ENCODE measurements at regions not wholly inside any gene's neighbourhood (a gene's known extent, or its start where the extent isn't known, plus 50 kb on each side); places are given as distances from the start of the nearest gene placed in this dataset.
"Not testable (repeated sequence)": the region's sequence is repeated elsewhere in the genome, so short reads cannot be mapped to it uniquely, and the experiment has no call there.

DNA sequence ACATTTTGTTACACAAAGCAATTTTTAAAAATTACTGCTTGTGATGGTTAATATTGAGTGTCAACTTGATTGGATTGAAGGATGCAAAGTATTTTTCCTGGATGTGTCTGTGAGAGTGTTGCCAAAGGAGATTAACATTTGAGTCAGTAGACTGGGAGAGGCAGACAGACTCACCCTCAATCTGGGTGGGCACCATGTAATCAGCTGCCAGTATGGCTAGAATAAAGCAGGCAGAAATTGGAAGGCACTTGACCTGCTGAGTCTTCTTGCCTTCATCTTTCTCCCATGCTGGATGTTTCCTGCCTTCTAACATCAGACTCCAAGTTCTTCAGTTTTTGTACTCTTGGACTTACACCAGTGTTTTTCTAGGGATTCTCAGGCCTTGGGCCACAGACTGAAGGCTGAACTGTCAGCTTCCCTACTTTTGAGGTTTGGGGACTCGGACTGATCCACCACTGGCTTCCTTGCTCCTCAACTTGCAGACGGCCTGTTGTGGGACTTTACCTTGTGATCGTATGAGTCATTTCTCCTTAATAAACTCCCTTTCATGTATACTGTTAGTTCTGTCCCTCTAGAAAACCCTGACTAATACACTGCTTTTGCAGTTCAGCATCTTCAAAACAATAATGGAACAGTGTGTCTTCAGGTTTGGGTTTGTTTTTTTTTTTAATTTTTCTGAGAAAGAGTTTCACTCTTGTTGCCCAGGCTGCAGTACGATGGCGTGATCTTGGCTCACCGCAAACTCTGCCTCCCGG is 244.1 kb upstream of the SEMA3C start:
- no peak for DNase-seq

DNA sequence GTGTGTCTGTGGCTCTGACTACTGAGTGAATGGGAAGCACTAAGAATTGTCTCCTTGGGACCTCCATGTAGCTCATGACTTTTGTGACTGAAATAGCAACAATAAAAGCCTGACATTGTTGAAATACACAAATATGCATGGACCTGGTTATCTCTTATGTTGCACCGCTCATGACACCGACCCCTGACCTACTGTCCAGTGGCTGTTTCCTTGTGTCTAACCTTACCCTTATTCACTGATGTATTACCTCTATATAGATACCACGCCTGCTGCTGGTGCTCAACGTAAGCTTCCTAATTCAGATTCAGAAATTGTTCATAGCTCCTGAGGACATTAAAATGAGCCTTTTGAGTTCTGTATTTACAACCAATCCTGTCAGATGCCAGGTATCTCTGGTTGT is 243.4 kb upstream of the SEMA3C start:
- no peak for DNase-seq

DNA sequence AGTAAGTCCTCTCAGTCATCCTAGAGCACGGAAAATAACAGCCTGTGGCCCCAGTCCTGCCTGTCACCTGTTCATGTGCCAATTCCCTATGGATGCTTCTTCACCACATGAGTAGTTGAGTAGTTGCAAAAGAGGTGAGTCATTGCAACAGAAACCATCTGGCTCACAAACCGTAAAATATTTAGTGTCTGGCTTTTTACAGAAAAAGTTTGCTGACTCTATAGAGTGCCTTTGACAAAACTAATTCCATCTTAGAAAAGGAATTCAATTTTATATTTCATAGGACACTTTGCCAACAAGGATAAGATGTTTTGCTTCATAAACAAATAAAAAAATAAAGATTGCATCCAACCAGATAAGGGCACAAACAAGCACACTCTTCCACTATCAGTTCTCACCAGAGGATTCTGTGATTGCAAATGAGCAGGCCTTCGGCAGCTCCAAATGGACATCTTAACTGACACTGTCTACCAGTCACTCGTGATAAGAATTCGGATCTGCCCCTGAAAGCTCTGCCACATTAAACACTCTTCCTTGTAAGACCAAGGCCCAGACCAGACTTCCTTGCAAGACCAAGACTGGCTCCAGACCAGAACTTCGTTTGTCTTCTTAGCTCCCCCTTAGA is 242.7 kb upstream of the SEMA3C start:
- DNase-seq = no peak

DNA sequence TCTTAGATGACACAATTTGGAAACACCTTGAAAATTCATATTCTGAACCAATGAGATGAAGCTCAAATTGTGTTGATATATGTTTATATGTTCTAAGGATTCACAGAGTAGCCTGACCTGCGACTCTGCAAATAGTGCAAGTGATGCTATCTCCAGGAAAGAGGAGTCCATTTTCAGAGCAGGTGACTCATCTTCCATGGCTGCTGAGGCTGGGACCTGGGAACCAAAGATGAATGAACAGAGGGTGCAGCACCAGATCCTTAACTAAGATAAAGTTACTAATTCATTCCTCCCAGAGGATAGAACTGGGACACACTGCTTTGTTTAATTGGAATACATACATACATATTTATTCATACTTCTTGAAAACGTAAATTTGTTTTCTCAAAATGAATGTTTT is 240.6 kb upstream of the SEMA3C start:
- DNase-seq = no peak

DNA sequence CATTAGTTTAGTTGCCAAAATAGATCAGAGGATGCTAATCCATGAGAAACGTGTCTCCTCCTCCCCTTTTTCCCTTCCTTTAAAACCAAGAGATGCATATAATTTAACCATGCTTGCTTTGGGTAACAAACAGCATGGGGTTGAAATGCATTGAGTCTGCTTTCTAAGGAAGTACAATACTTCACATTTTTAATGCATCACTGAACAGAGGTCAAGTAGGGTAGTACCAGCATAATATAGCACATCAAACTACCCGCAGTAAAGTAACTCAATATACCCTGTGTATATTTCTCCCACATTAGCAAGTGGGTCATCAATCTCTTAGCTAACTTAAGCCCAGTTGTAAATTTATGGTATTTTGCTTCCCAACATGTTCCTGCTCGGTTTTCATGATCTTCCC is 239.3 kb upstream of the SEMA3C start:
- no peak for DNase-seq

DNA sequence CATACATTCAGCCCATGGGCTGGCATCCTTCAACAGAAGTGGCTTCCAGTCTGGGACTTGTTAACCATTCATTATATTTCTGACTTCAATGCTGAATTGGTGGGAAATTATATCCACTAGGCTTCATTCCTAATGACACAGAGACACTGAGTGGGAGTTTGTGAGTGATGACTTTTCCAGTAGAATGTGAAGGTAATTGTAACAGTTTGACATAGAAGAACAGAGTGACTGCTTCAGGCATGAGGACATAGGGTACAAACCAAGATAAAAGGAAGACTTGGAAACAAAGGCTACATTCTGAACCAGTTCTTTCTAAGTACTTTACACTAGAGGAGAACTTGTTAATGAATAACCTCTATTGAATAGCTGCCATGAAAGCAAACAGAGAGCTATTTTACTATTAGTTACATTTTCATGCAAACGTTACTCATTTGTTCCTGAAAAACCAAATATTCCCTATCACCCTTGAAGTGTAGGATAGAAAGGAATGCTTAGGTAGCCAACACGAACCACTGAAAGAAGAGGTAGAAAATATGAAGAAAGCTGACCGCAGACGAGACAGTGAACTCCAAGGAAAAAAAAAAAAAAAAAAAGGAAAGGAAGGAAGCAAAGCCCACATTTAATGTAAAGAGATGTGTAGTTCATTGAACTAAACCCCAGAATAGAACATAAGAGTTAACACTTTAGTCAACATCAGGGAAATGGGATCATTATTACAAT is 237.0 kb upstream of the SEMA3C start:
- no peak for DNase-seq

DNA sequence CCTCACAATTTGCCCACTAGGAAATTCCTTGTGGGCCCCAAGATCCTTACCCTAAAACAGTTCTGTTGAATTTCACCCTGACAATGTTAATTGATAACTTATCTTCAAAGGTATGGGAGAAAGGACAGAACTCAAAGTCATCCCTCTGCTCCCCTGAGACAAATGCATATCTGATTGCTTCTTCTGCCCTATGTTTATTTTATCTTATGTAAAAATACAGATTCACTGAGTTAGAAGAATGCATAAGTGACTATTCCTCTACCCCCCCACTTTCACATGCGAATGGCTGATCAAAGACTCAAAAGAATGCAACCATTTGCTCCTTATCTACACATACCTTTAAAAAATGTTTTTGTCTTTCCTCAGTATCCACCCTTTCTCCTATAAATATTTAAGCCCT is 235.7 kb upstream of the SEMA3C start:
- no peak for DNase-seq

DNA sequence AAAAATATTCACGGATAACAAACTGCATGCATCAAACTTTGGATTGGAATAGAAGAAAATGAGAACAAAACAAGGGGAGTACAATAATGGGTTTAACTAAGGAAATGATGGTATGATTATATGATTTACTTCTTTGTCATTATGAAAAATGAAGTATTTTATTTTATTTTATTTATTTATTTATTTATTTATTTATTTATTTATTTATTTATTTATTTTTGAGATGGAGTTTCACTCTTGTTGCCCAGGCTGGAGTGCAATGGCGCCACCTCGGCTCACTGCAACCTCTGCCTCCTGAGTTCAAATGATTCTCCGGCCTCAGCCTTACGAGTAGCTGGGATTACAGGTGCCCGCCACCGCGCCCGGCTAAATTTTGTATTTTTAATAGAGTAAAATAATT is 234.1 kb upstream of the SEMA3C start:
- not testable (repeated sequence) for DNase-seq

DNA sequence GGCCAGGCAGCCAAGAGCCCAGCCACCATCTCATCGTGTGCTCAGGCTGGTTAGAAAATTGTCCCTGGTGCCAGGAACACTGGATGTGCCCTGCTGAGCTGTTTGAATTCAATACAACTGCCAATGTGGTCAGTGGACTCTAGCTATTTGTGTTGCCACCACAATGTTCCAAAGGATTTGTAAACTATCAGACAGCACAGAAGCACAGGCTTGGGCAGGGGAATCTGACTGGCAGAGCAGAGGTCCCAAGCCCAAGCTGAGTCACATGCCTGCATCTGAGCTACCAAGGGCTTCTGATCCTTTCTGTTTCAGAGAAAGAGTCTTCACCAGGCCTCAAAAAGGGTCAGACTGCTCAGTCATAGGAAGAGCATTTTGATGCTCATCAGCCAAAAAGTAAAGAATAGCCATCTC is 232.1 kb upstream of the SEMA3C start:
- DNase-seq = no peak

DNA sequence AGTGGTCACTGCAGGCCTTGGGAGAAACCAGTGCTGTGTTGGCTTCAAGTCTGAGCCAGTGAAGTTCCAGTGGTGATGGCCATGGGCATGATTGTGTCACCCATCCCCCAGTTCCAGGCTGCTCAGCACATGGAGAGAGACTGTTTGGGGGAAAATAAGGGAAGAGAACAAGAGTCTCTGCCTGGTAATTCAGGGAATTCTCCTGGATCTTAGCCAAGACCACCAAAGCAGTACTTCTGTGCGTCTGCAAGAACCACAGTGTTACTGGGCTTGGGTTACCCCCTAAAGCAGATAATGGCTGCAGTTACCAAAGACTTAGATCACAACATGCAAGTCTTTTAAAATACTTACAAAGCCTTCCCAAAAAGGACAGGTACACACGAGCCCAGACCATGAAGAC is 225.0 kb upstream of the SEMA3C start:
- DNase-seq = no peak

DNA sequence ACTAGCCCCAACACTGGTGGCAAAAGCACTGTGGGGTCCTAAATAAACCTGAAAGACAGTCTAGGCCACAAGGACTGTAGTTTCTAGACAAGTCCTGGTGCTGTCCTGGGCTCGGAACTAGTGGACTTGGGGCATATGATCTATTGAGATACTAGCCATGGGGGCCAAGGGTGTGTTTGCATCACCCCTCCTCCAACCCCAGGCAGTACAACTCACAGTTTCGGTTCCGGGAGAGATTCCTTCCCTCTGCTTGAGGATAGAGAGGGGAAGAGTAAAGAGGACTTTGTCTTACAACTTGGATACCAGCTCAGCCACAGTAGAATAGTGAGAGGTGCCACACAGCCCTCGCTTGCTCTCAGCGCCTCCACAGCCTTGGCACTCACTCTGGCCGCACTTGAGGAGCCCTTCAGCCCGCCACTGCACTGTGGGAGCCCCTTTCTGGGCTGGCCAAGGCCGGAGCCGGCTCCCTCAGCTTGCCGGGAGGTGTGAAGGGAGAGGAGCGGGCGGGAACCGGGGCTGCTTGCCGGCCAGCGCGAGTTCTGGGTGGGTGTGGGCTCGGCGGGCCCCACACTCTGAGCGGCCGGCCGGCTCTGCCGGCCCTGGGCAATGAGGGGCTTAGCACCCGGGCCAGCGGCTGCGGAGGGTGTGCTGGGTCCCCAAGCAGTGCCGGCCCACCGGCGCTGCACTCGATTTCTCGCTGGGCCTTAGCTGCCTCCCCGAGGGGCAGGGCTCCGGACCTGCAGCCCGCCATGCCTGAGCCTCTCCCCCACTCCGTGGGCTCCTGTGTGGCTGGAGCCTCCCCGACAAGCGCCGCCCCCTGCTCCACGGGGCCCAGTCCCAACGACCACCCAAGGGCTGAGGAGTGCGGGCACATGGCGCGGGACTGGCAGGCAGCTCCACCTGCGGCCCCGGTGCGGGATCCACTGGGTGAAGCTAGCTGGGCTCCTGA is 222.7 kb upstream of the SEMA3C start:
- DNase-seq = not testable (repeated sequence)

DNA sequence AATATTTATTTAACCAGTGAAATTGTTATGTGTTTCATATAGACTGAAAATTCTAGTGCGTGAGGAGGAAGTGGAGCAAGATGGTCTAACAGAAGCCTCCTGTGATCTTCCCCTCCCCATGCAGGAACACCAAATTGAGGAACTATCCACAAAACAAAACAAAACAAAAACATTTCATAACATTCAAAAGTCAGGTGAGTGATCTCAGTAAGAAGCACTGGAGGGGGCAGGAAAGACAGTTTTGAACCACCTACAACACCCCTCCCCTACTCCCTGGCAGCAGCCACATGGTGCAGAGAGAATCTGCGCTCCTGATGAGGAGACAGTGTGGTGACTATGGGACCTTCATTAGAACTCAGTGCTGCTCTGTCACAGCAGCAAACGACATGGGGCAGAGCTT is 221.9 kb upstream of the SEMA3C start:
- DNase-seq = no peak

DNA sequence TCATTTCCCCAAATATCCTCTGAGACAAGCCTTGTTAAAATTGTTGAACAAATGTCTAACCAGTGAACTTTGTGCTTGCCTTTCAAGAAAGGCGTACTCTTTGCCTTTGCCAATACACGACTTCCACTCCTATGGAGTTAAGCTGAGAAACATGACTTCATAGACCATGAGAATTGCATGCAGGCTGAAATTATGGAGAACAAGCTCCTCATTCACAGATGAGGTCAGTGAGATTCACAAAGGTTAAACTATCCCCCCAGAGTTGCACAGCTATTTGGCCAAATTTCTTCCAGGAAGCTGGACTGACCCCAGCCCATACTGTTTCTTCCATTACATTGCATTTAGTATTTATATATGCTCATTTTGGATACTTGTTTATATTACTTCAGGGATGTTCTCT is 221.4 kb upstream of the SEMA3C start:
- DNase-seq = no peak

DNA sequence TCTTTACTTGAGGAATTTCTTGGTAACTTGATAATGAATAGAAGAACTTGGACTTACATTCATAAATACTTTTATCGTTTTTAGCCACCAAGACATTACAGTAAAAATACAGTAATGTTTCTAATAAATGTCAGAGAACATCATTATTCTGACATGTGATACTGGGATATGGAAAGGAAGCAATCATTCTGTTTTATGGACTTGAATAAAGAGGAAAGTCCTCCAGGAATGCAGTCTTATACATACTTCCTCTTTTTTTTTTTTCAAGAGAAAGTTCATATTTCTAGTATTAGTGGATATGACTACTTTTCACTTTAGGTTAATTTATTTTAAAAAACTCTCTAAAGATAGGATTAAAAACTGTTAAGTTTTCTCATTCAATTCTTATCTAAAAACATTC is 220.0 kb upstream of the SEMA3C start:
- DNase-seq = no peak

DNA sequence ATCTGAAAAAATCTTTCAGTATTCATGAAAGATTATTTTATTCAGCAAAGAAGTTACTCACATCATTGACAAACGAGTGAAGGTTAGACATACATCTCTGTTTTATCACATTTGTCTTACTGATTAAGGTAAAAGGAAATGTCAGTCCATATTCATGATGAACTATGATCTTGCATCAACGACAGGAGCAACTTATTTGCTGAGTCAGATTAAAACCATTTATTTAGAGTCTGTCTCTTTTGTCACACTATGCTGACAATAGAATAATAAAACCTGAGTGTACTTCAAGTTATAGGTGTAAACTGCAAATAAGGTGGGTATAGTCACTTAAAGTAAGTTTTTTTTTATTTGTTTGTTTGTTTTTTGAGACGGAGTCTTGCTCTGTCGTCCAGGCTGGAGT is 216.5 kb upstream of the SEMA3C start:
- no peak for DNase-seq

DNA sequence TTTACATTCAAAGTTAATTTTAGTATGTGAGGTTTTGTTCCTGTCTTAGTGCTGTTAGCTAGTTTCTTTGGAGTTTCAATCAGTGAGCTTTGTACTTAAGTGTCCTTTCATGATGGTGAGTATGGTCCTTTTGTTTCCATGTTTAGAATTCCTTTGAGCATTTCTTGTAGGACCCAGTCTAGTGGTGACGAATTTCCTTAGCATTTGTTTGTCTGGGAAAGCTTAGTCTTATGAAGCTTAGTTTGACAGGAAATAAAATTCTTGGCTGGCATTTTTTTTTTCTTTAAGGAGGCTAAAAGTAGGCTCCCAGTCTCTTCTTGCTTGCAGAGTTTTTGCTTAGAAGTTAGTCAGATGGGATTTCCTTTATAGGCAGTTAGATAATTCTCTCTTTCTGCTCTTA is 209.2 kb upstream of the SEMA3C start:
- DNase-seq = no peak

DNA sequence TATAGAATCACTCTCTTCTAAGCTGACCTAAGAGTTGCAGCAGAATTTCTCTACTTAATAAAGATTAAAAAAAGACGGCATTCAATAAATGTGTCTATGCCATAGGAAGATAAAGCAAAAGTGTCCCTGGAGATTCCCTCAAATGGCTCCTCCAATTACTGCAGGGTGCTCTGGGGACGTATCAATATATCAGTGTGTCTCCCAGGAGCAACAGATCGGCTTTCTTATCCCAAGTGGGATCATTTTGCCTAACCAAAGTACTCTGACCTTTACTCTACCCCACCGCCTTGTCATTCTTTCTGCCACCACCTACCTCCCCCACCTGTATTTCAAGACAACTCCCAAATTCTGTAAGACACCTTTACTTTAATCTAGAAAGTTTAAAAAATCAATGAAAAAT is 202.0 kb upstream of the SEMA3C start:
- no peak for DNase-seq

DNA sequence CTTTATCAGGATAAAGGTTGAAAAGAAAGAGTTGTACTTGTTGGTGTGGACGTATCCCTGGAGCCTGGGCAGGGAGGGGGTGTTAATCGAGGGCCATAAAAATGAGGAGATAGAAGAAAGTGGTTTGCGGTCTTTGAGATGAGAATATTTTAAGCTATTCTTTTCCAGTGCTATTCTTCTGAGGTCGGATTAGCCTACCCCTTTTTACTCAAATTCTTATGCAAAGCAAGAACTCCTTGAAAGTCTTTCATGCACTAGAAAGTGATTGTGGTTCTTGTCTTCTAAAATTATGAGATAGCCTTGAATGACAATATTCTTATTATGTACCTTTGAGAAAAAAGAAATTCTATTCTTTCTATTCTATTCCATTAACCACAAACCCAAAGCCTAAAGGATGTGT is 201.3 kb upstream of the SEMA3C start:
- DNase-seq = no peak

DNA sequence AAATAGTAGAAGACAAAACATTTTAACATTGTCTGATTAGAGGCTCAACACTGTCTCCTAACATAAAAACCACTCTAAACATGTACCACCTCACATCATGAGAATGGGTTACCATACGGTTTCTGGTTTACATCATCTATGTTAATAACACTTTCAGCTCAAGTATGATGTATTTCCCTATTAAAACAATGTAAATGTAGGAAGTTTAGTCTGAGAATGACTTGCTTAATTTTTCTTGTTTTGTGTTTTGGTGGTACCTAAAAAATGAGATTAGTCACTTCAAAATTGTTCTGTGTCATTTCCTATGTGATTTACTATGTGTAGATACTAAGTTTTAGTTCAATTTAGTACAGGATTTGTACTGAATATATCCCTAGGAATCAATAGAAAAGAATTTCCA is 195.8 kb upstream of the SEMA3C start:
- DNase-seq = no peak

DNA sequence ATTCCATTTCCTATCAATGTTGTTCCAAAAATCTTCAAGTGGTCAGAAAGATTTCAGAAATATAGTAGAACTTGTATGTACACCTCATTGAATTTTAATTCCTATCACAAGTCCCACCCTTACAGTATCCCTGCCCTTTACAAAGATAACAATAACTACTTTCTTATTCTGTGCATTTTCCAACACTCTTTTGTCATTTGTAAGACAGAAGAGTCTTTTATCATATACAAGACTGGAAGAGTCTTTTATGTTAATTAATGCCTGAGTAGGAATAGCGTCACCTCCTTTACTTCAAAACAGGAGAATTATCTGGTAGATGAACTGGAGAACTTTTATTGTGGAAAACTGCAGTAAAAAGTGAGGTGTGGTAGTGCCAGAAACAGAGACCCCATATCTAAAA is 193.9 kb upstream of the SEMA3C start:
- DNase-seq = no peak

DNA sequence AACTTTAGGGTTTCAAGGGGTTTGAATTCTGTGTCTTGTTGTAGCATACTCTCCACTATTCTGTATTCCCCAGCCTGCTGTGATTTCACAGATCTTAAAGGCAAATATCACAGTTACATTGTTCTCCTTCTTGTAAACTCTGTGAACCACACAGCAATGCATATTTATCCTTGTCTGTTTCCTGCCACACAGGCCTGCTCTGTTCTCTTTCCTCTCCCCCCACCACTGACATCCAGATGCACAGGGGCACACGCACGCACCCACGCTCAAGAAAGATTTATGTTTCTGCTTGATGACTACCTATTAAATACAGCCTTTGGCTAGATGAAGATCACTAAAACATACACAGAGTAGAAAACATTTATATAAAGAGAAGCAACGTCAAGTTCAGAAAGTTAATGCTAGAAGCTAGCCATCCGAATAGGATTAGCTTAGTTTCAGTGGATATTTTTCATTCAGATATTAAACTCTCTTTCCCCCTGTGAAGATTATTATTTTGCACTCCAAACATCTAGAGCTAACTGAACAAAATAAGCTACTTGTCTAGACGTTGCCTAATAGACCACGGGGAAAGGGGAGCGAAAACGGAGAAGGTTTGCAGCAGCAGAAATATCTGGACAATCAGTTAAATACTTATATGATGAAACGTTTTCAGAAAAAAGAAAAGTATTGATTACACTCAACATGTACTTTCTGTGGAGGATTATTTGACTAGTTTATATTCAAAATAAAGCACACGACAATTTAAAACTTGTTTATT is 193.1 kb upstream of the SEMA3C start:
- DNase-seq = no peak

DNA sequence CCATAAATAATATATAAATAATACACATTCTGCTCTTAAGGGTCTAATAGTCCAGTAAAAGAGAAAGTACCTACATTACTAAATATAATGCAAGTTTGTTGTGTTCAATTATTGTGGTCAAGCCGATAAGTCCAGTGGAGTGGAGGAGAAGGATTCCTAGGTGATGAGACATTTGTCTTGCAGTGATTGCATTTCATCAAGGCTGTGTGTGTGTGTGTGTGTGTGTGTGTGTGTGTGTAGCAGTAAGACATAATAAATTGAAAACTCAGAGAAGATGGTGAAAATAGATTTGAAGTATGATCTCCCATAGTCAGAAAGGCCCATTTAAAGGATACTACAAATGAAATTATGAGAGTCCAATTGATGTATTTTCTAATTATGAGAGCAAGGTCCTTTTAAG is 192.5 kb upstream of the SEMA3C start:
- DNase-seq = no peak

Data from stimulated activated CD8-positive, alpha-beta memory T cell treated with anti-CD3 and anti-CD28 coated beads, Interleukin-4, amount 100 ng/mL, for 48 hours (primary cell).